ENCODE measurements at regions not wholly inside any gene's neighbourhood (a gene's known extent, or its start where the extent isn't known, plus 50 kb on each side); places are given as distances from the start of the nearest gene placed in this dataset.

GRCh38 chr21:27759091-27759659 is 792.3 kb upstream of the ADAMTS5 start:
- Mint-ChIP-seq H3K27me3 (ENCODE audit: low read depth) (no peaks in the 10 kb centered on the region), H3K27ac (no peak overlapping the region), H3K9me3 (peaks cover 6% of the 10 kb centered on the region), H3K4me1 (peaks cover 12% of the 10 kb centered on the region), H3K4me3 (no peak overlapping the region), H3K36me3 (ENCODE audit: low read depth) (no peaks in the 10 kb centered on the region)
- TF ChIP-seq CTCF (IDR thresholded peaks at IDR 0.05; ENCODE audit: unreplicated experiment in 3 of 3) = no peak

DNA sequence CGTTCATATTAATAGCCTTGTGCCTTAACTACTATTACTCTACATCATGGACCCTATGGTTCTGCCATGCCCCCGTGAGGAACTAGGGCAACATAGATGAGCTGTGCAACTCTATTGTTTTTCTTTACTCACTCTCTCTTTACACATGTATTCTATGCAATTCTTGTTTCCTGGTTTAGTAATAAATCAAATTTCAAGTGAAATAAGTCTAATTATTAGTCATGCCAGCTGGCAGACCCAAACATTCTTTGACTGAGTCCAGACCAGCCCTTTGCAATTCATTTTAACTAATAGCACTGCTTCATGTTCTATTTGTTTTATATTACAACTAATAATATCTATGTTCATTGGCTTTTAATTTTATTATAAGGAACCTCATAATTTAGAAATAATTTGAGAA is 789.3 kb upstream of the ADAMTS5 start:
- Mint-ChIP-seq H3K4me3 (no peak overlapping the region), H3K4me1 (no peaks in the 10 kb centered on the region), H3K9me3 (no peaks in the 10 kb centered on the region), H3K27me3 (ENCODE audit: low read depth) (no peaks in the 10 kb centered on the region), H3K27ac (no peak overlapping the region), H3K36me3 (ENCODE audit: low read depth) (no peaks in the 10 kb centered on the region)
- TF ChIP-seq CTCF (IDR thresholded peaks at IDR 0.05; ENCODE audit: unreplicated experiment in 3 of 3) = no peak

- Mint-ChIP-seq H3K36me3 (ENCODE audit: low read depth) (no peaks in the 10 kb centered on the region), H3K4me1 (peaks cover 7% of the 10 kb centered on the region), H3K27me3 (ENCODE audit: low read depth) (no peaks in the 10 kb centered on the region), H3K9me3 (peaks cover 4% of the 10 kb centered on the region), H3K27ac (no peak overlapping the region), H3K4me3 (no peak overlapping the region)
- TF ChIP-seq CTCF (IDR thresholded peaks at IDR 0.05; ENCODE audit: unreplicated experiment in 3 of 3) = no peak
Measured at GRCh38 chr21:27743971-27744564, 777.2 kb upstream of the ADAMTS5 start.

DNA sequence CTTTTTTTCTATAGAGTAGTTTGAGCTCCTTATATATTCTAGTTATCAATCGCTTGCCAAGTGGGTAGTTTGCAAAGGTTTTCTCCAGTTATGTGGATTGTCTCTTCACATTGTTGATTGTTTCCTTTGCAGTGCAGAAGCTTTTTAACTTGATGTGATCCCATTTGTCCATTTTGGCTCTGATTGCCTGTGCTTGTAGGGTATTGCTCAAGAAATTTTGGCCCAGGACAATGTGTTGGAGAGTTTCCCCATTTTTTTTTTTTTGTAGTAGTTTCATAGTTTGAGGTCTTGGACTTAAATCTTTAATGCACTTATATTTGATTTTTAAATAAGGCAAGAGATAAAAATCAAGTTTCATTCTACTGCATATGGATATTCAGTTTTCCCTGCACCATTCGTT is 774.8 kb upstream of the ADAMTS5 start:
- Mint-ChIP-seq H3K27ac (peak overlapping the region in 1 of 3 experiments; percentile 35), H3K27me3 (ENCODE audit: low read depth) (no peaks in the 10 kb centered on the region), H3K4me3 (no peak overlapping the region), H3K4me1 (peaks cover 7% of the 10 kb centered on the region), H3K36me3 (ENCODE audit: low read depth) (no peaks in the 10 kb centered on the region), H3K9me3 (peaks cover 7% of the 10 kb centered on the region)
- no peak for TF ChIP-seq CTCF (IDR thresholded peaks at IDR 0.05; ENCODE audit: unreplicated experiment in 3 of 3)

- Mint-ChIP-seq H3K27ac (peak overlapping the region in 2 of 3 experiments; percentile 38 to 59), H3K27me3 (ENCODE audit: low read depth) (no peaks in the 10 kb centered on the region), H3K4me1 (peaks cover 7% of the 10 kb centered on the region), H3K9me3 (peaks cover 7% of the 10 kb centered on the region), H3K36me3 (ENCODE audit: low read depth) (no peaks in the 10 kb centered on the region), H3K4me3 (no peak overlapping the region)
- TF ChIP-seq CTCF (IDR thresholded peaks at IDR 0.05; ENCODE audit: unreplicated experiment in 3 of 3) = no peak
Measured at GRCh38 chr21:27740084-27740483, 773.2 kb upstream of the ADAMTS5 start.

GRCh38 chr21:27739187-27739586 is 772.3 kb upstream of the ADAMTS5 start:
- Mint-ChIP-seq H3K9me3 (peaks cover 7% of the 10 kb centered on the region), H3K27ac (peak overlapping the region in 1 of 3 experiments; percentile 17), H3K36me3 (ENCODE audit: low read depth) (no peaks in the 10 kb centered on the region), H3K4me1 (peaks cover 7% of the 10 kb centered on the region), H3K4me3 (no peak overlapping the region), H3K27me3 (ENCODE audit: low read depth) (no peaks in the 10 kb centered on the region)
- TF ChIP-seq CTCF (IDR thresholded peaks at IDR 0.05; ENCODE audit: unreplicated experiment in 3 of 3) = no peak

All from nephron (organoid).